ENCODE measurements at regions not wholly inside any gene's neighbourhood (a gene's known extent, or its start where the extent isn't known, plus 50 kb on each side); places are given as distances from the start of the nearest gene placed in this dataset.

DNA sequence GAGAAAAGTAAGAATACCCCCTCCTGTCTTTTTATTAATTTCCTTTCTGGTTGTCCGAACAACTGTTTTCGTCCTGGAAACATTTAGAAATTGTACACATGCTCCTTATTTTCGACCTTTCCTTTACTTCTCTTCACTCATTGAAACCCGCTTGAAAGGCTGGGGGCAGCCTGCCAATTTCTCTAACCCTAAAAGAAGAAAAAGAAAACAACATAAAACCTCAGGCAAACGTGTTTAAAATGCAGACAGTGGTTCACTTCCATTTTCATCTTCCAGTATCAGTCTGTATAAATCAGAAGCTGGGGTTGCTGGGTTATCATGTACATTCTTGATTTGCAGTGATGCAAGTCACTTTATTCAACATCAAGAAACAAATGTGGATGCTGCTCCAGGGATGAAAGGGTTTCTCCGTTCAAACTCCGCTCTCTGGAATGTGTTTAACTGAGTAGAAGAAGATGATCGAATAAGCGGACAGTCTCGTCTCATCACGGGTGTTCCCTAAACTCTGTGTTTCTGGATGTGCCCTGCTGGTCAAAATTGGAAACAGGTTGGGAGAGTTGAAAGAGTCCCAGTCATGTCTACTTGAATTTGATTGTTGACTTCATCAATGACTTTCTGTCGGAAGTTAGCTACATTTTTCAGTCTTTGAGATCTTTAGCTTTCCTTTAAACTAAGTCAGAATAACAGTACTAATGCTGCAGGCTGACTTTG, 1042.2 kb downstream of the BCL11B start:
- H3K4me3 ChIP-seq, result no peak overlapping the region
- no peak overlapping the region for H3K27ac ChIP-seq
- no peak for DNase-seq (ENCODE audit: low spot score in 2 of 2)
- 31 to 32% methylated on average over 12 of the region's 12 CpGs for WGBS, 2 donors
- H3K36me3 ChIP-seq, result no peaks in the 10 kb centered on the region
- no peaks in the 10 kb centered on the region for H3K4me1 ChIP-seq
- H3K9me3 ChIP-seq, result no peaks in the 10 kb centered on the region
- H3K27me3 ChIP-seq, result no peaks in the 10 kb centered on the region
- TF ChIP-seq, protein P1, sequence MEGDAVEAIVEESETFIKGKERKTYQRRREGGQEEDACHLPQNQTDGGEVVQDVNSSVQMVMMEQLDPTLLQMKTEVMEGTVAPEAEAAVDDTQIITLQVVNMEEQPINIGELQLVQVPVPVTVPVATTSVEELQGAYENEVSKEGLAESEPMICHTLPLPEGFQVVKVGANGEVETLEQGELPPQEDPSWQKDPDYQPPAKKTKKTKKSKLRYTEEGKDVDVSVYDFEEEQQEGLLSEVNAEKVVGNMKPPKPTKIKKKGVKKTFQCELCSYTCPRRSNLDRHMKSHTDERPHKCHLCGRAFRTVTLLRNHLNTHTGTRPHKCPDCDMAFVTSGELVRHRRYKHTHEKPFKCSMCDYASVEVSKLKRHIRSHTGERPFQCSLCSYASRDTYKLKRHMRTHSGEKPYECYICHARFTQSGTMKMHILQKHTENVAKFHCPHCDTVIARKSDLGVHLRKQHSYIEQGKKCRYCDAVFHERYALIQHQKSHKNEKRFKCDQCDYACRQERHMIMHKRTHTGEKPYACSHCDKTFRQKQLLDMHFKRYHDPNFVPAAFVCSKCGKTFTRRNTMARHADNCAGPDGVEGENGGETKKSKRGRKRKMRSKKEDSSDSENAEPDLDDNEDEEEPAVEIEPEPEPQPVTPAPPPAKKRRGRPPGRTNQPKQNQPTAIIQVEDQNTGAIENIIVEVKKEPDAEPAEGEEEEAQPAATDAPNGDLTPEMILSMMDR (IDR thresholded peaks at IDR 0.05), result no peak
- no peak for TF ChIP-seq POLR2A (IDR thresholded peaks at IDR 0.05)
- TF ChIP-seq EP300 (IDR thresholded peaks at IDR 0.05), result no peak

DNA sequence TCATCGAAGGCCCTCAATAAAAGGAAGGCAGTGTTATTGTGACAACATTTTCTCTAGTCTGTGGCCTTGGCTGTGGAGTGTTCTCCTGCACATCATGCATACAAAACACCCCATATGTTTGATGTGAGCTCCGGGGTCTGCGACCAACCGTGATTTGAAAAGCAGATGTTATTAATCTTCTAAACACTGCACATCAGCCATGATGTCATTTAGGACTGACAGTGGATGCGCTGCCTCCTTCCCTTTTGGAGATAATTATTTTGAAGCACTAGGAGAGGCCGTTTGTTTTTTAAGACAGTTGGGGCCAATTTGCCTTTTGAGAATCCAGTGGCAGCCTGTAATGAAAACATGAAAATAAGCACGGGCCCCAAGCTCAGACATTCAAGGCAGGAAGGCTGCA, 1041.6 kb downstream of the BCL11B start:
- TF ChIP-seq EP300 (IDR thresholded peaks at IDR 0.05), result no peak
- TF ChIP-seq POLR2A (IDR thresholded peaks at IDR 0.05), result no peak
- TF ChIP-seq, protein P1 (IDR thresholded peaks at IDR 0.05), result no peak
- H3K4me3 ChIP-seq, result no peak overlapping the region
- no peaks in the 10 kb centered on the region for H3K4me1 ChIP-seq
- H3K36me3 ChIP-seq, result no peaks in the 10 kb centered on the region
- H3K9me3 ChIP-seq, result no peaks in the 10 kb centered on the region
- DNase-seq (ENCODE audit: low spot score in 2 of 2), result no peak
- no peak overlapping the region for H3K27ac ChIP-seq
- no peaks in the 10 kb centered on the region for H3K27me3 ChIP-seq
- 67 to 69% methylated on average over 7 of the region's 7 CpGs for WGBS, 2 donors

DNA sequence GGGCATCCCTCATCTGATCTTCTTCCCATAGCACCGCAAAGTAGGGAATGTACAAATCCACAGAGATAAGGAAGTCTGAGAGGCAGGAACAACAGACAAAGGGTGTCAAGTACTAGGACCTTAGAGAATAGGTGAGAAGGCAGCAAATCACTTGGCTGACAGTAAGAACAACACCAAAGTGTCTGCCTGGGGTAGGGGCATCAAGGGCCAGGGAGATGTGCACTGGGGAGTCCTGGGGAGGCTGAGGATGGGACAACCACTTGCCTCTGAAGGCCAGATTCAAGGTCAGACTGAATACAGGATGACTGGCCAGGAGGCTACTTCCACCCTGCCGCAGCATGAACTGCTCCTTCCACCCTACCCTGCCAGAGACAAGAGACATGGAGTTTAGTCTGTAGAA, 1040.8 kb downstream of the BCL11B start:
- no peaks in the 10 kb centered on the region for H3K9me3 ChIP-seq
- no peak for DNase-seq (ENCODE audit: low spot score in 2 of 2)
- no peaks in the 10 kb centered on the region for H3K36me3 ChIP-seq

DNA sequence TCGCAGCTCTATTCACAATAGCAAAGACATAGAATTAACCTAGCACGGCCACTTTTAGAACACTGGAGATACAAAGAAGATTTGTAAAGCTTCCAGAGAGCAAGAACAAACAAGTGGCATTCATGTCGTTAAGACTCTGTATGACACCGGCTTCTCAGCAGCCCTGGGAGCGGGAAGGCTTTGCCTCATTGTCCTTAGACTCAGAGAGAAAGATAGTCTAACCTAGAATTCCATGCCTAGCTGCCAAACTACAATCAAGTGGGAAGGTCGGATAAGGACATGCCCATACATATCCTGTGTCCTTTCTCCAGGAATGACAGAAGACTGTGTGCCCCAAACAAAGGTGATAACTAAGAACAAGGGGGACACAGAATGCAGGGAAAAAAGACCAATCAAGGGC, 1038.3 kb downstream of the BCL11B start:
- H3K27me3 ChIP-seq, result no peaks in the 10 kb centered on the region
- no peak for TF ChIP-seq EP300 (IDR thresholded peaks at IDR 0.05)
- TF ChIP-seq POLR2A (IDR thresholded peaks at IDR 0.05), result no peak
- TF ChIP-seq, protein P1 (IDR thresholded peaks at IDR 0.05), result no peak
- H3K4me1 ChIP-seq, result no peaks in the 10 kb centered on the region
- DNase-seq (ENCODE audit: low spot score in 2 of 2), result no peak
- H3K27ac ChIP-seq, result no peak overlapping the region
- no peaks in the 10 kb centered on the region for H3K9me3 ChIP-seq
- H3K4me3 ChIP-seq, result no peak overlapping the region
- H3K36me3 ChIP-seq, result no peaks in the 10 kb centered on the region
- 65 to 67% methylated on average over 6 of the region's 6 CpGs for WGBS, 2 donors

More for the DNA sequence above, 1040.8 kb downstream of the BCL11B start:
- H3K27ac ChIP-seq, result no peak overlapping the region
- H3K27me3 ChIP-seq, result no peaks in the 10 kb centered on the region
- TF ChIP-seq, protein P1 (IDR thresholded peaks at IDR 0.05), result no peak
- TF ChIP-seq EP300 (IDR thresholded peaks at IDR 0.05), result no peak
- no peak for TF ChIP-seq POLR2A (IDR thresholded peaks at IDR 0.05)
- no peaks in the 10 kb centered on the region for H3K4me1 ChIP-seq
- H3K4me3 ChIP-seq, result no peak overlapping the region
- 93 to 94% methylated on average over 2 of the region's 2 CpGs for WGBS, 2 donors

DNA sequence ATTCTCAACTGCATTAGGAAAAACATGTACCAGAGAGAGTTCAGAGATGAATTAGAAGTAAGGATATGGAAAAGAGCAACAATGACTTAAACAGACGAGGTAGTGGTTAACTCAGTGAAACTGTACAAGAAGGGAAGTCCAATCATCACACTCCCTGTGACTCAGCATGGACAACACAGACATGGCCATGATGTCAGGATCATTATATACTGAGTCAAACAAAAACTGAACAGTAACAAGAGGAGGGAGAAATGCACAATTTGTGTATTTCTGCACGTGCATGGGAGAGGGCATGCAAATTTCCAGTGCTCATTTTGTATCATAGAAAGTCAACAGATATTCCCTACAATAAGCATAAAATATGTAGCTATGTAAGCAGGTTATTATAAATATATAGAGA, 1037.8 kb downstream of the BCL11B start:
- Histone ChIP-seq H3K27ac (no peak overlapping the region), H3K27me3 (no peaks in the 10 kb centered on the region), H3K4me3 (no peak overlapping the region), H3K9me3 (no peaks in the 10 kb centered on the region), H3K36me3 (no peaks in the 10 kb centered on the region), H3K4me1 (no peaks in the 10 kb centered on the region)
- DNase-seq (ENCODE audit: low spot score in 2 of 2), result no peak
- WGBS, 2 donors, result 57 to 66% methylated on average over 2 of the region's 2 CpGs
- TF ChIP-seq, protein P1 (IDR thresholded peaks at IDR 0.05), result no peak
- TF ChIP-seq POLR2A (IDR thresholded peaks at IDR 0.05) (no peak), EP300 (IDR thresholded peaks at IDR 0.05) (no peak)
